GM19351 (cell line): ENCODE measurements at regions not wholly inside any gene's neighbourhood (a gene's known extent, or its start where the extent isn't known, plus 50 kb on each side); places are given as distances from the start of the nearest gene placed in this dataset.
A peak's percentile ranks its signal among the peaks of the same experiment; 100 is the strongest.
"Not testable (repeated sequence)": the region's sequence is repeated elsewhere in the genome, so short reads cannot be mapped to it uniquely, and the experiment has no call there.

Source experiments
- ATAC-seq: cut with Tn5 transposase; IDR thresholded peaks from one replicate; pipeline ENCODE4 v1.9.1; 2021; ENCODE audit warnings: mild to moderate bottlenecking, moderate library complexity; ENCODE audit not compliant: unreplicated experiment

- no peak for ATAC-seq
These were observed 155.5 kb downstream of the BUB3 start for GRCh38 chr10:123309731-123310130.

- no peak for ATAC-seq
These were observed 162.6 kb downstream of the BUB3 start for GRCh38 chr10:123316776-123317175.

GRCh38 chr10:123318516-123318915, 164.3 kb downstream of the BUB3 start:
- ATAC-seq: no peak

- no peak for ATAC-seq
These were observed 165.9 kb downstream of the BUB3 start for GRCh38 chr10:123320091-123320490.

GRCh38 chr10:123323884-123324283, 169.7 kb downstream of the BUB3 start:
- peak; percentile 47 for ATAC-seq

GRCh38 chr10:123325663-123326190, 171.5 kb downstream of the BUB3 start:
- ATAC-seq: no peak

GRCh38 chr10:123326674-123327073, 172.5 kb downstream of the BUB3 start:
- no peak for ATAC-seq

GRCh38 chr10:123327450-123327849, 173.2 kb downstream of the BUB3 start:
- ATAC-seq: peak; percentile 73

- no peak for ATAC-seq
These were observed 173.7 kb downstream of the BUB3 start for GRCh38 chr10:123327896-123328295.

- ATAC-seq: no peak
These were observed 177.2 kb downstream of the BUB3 start for GRCh38 chr10:123331438-123331837.

- ATAC-seq: no peak
These were observed 192.4 kb downstream of the BUB3 start for GRCh38 chr10:123346581-123346980.

- no peak for ATAC-seq
These were observed 194.7 kb downstream of the BUB3 start for GRCh38 chr10:123348691-123349572.

- ATAC-seq: no peak
These were observed 197.5 kb downstream of the BUB3 start for GRCh38 chr10:123351715-123352114.

- no peak for ATAC-seq
These were observed 200.3 kb downstream of the BUB3 start for GRCh38 chr10:123354521-123354920.

GRCh38 chr10:123355748-123356481, 201.7 kb downstream of the BUB3 start:
- no peak for ATAC-seq

GRCh38 chr10:123356799-123357198, 202.6 kb downstream of the BUB3 start:
- no peak for ATAC-seq

GRCh38 chr10:123357421-123357930, 203.3 kb downstream of the BUB3 start:
- ATAC-seq: no peak

- ATAC-seq: peak; percentile 84
These were observed 205.3 kb downstream of the BUB3 start for GRCh38 chr10:123359539-123359938.

GRCh38 chr10:123361832-123362231, 207.6 kb downstream of the BUB3 start:
- no peak for ATAC-seq

- ATAC-seq: no peak
These were observed 213.0 kb downstream of the BUB3 start for GRCh38 chr10:123367195-123367594.

GRCh38 chr10:123371626-123372025, 217.4 kb downstream of the BUB3 start:
- not testable (repeated sequence) for ATAC-seq

GRCh38 chr10:123373591-123373990, 219.4 kb downstream of the BUB3 start:
- no peak for ATAC-seq
